Stomach (tissue), 4 donors: ENCODE measurements at regions not wholly inside any gene's neighbourhood (a gene's known extent, or its start where the extent isn't known, plus 50 kb on each side); places are given as distances from the start of the nearest gene placed in this dataset.

Experiments used
- CTCF ChIP-seq, 7 experiments: fragments of 450-650 bp in 4 of 7; fragments of 200-600 bp in 3 of 7; sonication (generic) in 3 of 7; IDR thresholded peaks; one replicate each; pipeline ENCODE4 v1.5.1; 2016 to 2019; ENCODE audit warnings: antibody characterized with exemption in 7 of 7, control low read depth in 2 of 7, mild to moderate bottlenecking in 1 of 7
- POLR2A ChIP-seq, 4 donors: fragments of 450-650 bp; IDR thresholded peaks; one replicate each; pipeline ENCODE4 v1.6.1; 2016; ENCODE audit warnings: antibody characterized with exemption in 4 of 4, control low read depth in 2 of 4, mild to moderate bottlenecking in 1 of 4, moderate library complexity in 1 of 4

GRCh38 chr11:115766561-115766960 lies 262.3 kb upstream of the CADM1 start:
- TF ChIP-seq CTCF (IDR thresholded peaks at IDR 0.05) (no peak), POLR2A (IDR thresholded peaks at IDR 0.05) (no peak)
